Cerebellar nuclear complex (tissue), 1 donor: ENCODE measurements at regions not wholly inside any gene's neighbourhood (a gene's known extent, or its start where the extent isn't known, plus 50 kb on each side); places are given as distances from the start of the nearest gene placed in this dataset.

Experiments used
- DNase-seq, 2 experiments: peaks; one replicate each; lab custom pipeline; 2025; lab: John Stamatoyannopoulos, UW

DNA sequence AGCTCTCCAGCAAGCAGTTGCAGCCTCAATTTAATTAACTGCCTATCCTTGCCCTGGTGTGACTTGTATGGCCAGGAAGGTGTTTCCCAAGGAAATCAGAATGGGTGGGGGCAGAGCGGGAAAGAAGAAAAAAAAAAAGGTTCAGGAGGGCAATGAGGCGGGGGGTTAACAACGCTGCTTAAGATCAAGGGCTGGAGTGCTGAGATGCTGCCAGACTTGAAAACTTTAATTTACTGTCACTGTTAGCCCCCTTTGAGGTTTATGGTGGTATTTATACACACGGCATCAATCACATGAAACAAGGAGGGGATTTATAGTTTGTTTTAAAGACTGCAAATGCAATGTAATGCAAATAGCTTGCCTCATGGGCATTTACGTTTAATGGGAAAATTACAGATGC, 319.4 kb upstream of the NR2F2 start:
- no peak for DNase-seq

DNA sequence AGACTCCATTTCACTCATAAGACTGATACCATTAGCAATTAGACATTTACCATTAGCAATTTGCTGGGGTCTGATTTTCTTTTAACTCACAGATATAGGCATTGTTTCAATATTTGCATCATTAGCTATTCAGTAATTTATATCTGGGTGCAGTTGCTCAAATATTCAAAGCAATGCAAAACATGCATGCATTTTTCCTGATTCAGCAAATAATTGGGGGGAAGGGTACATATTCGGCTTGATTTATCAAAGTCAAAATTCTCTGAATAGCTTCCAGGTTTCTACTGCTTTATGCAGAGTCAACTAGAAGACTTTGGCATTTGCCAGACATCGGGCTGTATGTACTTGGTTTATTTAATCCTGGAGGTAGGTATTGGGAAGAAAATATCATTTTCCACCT, 315.6 kb upstream of the NR2F2 start:
- no peak for DNase-seq

DNA sequence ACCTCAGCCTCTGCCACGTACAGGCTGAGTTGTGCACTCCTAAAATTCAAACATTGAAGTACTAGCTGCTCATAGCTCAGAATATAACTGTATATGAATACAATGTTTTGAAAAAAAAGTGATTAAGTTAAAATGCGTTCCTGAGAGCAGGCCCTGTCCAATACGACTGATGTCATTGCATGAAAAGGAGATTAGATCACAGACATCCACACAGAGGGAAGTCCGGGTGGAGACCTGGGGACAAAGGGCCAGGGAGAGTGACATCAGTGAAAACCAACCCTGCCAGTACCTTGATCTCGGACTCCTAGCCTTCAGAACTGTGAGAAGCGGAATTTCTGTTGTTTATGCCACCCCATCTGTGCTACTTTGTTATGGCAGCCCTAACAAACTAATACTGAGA, 311.4 kb upstream of the NR2F2 start:
- DNase-seq, result no peak

DNA sequence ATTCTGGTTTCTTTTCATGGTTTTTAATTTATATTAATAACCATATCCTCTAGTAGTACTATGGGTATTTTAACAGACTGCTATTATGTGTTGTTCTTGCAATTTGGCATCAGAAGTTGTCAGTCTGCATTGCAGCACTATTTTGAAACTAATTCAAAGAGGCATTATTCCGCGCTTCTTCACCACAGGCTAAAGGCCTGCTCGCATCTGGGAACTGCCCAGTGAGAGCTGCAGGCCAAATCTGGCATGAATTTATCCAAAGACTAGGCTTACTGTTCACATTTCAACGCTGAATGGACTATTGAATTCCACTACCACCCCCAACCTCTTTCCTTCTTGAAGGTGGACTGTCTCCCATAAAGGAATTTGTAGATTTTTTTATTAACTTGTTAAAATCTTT, 310.4 kb upstream of the NR2F2 start:
- DNase-seq, result no peak

DNA sequence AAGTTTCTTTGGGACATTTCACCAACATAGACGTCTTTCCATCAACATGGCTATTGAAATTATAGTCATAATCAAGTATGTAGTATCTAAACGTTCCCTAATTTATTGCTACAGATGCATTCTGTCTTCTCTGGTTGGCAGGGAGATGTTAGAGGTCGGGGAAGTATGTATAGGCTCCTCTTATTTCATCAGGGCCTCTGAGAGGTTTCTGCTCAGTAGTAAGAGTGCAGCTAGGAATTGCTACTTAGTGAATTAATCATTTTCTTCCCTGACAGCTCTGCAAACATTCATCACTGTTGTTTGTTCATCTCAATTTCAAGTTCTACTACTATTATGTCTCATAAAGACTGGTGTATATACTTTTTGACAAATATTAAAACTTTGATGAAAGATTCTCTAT, 309.7 kb upstream of the NR2F2 start:
- no peak for DNase-seq

DNA sequence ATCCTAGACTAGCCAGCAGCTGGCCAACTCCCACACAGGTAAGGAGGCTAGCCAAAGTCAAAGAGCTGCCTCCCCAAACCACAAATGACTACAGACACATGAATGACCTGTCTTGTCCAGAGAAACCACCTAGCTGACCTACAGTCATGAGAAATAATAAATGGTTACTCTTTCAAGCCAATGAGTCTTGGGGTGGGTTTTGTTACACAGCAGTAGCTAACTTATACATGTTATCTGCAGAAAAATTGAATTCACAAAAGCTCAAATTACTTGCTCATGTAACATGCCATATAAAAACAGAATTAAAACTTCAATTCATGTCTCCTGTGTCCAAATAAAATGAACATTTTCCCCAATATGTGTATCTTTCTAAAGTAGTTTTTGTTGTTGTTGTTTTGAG, 307.4 kb upstream of the NR2F2 start:
- no peak for DNase-seq

DNA sequence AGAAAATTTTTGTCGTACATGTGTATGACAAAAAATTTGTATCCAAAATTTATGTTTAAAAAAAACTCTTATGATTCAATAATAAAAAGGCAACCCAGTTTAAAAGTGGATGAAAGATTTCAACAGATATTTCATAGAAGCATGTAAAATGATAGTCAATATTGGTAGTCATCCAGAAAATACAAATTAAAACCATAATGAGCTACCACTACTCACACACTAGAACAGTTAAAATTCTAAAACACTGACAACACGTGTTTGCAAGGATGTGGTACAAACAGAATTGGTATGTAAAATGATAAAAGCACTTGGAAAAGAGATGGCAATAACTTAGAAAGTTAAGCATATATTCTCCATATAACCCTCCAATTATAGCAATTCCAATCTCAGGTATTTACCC, 303.0 kb upstream of the NR2F2 start:
- DNase-seq, result no peak

DNA sequence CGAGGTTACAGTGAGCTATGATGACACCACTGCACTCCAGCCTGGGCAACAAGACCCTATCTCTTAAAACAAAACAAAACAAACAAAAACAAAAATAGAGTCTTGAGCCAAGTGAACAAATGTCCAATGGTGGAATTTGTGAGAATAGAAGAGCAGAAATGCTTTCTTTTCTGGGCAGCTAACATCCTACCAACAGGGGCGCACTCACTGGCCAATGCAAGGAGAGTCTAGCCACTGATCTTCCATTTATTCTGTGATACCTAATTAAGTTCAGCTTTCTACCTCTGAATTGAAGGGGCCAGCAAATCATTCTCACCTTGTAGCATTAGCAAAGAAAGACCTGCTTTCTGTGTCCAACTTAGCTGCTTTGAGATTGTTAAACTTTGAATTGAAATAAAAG, 301.9 kb upstream of the NR2F2 start:
- DNase-seq, result no peak

DNA sequence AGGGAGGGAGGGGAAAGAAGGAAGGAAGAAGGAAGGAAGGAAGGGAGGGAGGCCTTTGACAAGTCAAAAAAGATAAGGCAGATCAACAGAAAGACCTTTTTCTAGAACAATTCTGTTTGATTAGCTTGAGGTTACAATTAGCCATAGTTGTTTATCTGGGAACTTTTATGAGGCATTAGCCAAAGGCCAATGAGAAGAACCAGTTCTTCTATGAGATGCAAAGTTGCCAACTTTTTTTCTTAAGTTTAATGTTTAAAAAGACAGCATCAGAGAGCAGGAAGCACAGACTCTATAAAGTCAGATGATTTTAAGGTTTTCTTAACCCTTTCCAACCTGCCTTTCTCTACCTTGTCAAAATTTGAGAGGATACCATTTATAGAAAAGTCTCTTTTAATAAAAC, 301.3 kb upstream of the NR2F2 start:
- DNase-seq, result no peak

DNA sequence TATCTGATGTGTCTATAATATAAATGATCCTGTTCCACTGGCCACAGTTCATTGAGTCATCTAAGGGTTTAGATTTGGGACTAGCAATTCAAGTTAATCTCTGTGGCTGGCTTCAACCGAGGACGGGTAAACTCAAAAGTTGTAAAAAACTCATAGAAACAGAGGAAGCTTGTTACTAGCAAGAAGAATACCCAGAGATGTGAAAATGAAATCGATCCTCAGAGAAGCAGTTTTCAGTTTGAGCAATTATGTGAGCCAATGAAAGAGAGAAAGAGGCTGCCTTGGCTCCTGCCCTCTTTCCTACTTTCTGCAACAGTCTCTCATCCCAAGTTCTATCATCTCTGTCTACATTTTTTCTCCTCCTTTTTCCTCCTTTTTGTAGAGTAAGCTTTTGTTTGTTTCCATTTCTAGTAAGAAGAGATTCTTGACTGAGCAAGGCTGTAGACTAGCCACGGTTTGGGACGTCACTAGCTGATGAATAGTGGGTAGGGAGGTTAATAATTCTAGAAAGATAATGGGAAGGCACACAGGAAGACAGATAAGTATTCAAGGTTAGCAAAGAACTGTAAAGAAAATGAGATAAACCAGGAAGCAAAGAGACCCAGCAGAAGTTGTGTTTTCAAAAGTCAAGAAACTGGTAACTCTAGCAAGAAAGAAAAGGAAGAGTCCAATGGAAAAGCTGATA, 298.9 kb upstream of the NR2F2 start:
- DNase-seq, result no peak

DNA sequence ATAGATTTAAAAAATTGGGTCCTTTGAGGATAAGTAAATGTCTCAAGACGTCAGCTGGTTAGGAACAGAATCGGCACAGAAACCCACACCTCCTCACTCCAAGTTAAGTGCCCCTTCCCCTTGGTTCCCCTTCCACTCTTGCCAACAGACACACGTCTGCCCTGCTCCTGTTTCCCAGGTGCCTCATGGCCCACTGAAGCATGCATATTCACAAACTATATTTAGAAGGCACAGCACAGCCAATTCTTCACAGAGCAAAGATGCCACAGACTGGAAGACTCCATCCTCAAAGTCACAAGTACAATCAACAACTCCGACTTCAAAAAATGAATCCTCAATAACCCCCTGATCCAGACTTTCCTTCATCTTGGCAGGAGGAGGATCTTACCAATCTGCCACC, 295.4 kb upstream of the NR2F2 start:
- no peak for DNase-seq

DNA sequence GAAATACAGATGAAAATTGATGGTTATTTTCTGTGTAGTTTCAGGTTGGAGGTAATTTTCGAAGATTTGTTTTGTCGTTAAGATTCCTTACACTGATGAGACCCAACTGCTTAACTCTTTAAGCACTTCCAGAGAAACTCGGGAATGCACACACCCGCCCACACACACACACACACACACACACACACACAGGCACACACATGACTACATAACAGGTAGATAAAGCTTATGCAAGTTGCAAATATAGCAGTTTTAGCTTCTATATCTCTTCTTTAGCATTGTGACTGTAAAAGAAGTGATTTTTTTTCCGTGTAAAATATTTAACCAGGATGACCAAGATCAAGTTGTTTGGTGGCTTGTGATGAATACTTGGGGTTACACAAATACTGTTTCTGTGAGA, 294.9 kb upstream of the NR2F2 start:
- no peak for DNase-seq

DNA sequence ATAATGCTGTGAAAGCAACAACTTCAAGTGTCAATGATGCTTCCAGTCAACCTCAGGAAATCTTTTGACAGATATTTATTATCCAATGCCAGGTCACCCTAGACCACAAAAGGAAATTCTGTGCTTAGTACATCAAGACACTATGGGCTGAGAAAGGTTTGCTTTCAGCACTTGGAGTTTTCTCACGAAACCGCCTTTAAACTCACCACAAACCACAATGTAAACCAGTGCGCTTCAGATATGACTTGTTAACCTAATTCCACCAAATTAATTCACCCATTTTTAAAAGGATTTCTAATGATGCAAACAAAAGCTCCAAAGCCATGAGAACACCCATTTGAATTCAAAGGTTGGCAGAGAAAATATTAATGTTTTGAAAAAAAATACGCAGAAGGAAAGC, 292.9 kb upstream of the NR2F2 start:
- no peak for DNase-seq

DNA sequence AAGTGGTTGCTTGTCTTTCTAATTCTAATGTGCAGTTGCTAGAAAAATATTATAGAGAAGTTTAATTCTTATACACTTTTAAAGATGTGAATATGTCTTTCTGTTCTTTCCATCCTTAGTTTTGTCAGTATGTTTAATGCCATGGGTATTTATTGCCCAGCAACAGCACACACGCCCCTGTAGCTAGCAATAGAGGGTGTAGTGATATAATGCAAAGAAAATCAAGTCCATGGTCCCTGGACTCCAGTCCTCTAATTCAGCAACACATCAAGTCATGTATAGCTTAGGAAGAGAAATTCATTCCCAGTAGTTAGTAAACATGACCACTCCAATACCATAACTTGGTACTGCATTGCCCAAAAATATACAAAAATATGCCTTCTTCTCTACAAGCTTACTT, 292.4 kb upstream of the NR2F2 start:
- no peak for DNase-seq

DNA sequence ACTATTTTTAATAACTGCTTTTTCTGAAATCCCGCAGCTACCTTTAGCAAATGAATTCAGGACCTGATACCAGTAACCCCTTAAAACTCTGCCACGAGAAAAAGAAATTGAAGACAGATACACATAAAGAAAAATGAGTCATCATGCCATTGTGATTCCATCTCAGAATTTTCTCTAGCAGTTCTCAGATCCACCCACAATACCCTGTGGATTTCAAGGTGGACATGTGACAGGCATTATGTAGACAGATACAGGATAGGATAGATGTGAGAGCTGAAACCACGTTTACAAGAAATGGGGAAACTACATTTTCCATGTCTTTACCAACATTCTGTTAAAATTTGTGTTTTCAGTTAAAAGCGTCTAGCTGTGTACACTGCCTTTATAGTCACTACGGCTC, 291.9 kb upstream of the NR2F2 start:
- no peak for DNase-seq

DNA sequence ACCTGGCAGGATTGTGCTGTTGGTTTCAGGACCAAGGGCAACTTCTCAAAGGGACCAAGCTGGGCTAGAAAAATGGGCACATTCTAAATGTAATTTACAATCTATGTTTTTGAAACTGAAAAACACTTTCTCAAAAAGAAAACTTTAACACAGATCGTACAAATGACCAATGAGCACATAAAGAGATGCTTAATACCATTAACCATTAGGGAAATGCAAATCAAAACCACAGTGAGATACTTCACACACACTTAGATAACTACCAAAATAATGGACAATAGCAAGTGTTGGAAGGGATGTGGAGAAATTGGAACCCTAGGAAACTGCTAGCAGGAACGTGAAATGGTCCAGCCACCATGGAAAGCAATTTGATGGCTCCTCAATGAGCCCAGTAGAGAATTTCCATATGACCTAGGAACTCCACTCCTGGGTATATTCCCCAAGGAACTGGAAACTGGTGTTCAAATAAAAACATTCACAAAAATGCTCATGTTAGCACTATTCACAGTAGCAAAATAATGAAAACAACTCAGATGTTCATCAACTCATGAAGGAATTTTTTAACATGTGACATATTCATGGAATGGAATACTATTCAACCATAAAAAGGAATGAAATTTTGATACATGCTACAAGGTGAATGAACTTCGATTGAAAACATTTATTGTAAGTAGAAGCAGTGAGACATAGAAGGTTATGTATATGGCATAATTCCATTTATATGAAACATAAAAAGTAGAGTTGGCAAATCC, 288.3 kb upstream of the NR2F2 start:
- DNase-seq, result no peak

DNA sequence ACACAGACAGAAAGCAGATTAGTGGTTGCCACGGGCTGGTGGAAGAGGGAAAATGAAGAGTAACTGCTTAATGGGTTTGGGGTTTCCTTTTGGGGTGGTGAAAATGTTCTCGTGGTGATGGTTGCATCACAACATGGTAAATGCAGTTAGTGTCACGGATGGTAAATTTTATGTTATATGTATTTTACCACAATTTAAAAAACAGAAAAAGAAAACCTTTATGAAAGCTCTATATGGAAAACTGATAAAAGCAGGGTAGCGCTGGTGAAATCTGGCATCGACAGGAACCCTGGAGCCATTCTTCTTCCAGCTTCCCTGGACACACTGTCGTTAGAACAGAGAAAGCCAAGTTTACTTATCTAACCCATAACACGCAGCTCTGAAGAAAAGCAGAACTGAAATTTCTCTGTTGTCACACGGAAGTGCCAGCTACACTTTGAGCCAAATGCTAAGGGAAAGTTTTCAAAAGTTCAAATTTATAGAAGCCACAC, 287.7 kb upstream of the NR2F2 start:
- no peak for DNase-seq

DNA sequence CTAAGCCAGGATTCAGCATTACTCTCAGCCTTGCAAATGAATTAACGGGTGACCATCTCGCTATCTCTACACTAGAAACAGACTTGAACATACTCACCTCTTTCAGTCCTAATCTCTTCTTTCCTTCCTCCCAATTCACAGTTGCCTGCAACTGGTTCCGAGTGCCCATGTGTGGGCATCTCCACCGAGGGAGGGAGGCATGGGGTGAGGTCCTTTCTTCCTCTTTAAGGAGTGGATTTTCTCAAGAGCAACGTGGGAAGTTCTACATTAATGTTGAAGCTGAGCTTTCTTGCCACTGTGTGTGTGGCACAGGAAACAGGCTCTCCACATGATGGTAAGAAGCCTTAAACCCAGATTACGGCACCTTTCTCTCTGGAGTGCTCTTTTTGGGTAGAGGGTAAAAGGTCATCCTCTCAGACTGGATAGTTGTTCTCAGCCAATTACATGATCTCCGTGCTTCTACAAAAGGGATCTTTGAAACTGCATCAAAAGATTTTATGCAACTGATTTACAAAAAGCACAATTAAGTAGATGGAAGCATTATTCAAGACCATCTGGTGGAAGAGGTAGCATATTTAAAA, 286.8 kb upstream of the NR2F2 start:
- DNase-seq, result no peak

DNA sequence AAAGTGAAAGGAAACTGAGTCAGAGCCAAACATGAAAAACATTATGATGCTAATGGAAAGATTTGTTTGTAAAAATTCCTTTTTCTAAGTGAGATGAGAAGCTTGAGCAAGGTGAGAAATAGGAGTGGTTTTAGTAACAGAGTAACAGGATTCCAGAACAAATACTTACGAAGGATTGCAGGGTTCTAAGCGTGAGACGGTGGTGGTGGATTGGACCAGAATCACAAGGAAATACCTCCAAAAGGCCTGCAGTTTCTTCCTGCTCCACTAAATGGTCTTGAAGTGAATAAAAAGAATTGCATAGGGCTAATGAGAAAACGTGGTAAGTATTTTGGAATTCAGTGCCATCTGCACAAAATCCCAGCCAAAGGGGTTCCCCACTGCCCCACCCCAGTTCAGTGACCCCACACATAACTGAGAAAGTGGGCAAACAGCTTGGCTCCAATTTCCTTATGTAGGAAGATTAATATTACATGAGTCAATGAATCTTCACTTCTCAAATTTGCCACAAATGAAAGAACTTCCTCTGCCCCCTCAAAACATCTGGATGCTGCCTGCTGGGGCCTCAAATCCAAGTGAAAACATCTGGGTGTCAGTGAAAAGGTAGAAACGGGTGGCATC, 283.8 kb upstream of the NR2F2 start:
- no peak for DNase-seq

DNA sequence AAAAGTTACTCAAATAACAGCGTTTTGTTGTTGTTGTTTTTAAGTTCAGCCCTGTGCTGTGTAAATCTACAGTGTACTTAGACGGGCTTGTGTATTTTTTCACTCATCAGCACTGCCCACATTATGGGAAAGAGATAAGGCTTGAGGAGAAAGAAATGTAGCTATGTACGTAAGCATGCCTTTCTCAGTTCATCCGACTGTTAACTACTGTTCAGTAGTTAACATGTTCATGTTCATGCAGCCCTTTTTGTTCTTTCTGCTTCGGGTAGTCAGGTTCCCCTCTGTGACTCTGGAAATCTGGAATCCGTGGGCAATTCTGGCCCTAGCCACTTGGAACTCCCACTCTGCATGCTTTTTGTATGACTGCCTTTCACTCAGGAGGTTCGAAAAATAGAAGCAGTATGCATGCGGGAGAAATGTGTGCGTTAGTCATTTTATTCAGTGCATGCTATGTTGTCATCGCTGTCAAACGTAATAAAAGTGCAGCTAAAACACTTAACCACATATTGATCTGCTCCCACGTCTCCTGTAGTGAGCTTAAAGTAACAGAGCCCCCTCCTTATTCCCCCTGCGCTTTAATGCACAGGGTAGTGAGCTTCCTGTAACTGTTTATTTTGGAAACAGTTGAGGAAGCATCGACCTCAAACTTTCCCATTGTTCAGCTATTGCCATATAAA, 283.1 kb upstream of the NR2F2 start:
- no peak for DNase-seq

DNA sequence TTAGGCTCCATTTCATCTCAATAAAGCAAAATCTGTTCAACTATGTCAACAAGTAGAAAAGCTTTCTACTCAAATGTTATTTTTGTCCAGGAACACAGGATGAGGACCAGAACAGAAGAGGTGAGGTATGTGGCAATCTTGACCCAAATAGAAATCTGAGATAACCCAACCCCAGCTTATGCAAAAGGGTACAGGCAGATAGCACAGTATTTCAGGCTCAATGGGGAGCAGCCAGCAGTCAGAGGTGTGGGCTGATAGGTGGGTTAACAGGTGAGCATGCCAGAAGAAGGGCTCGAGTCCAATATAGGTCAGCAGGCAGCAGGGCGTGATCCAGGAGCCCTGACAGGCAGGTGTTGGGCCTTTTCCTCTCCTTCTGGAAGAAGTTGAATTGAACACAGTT, 281.2 kb upstream of the NR2F2 start:
- no peak for DNase-seq

DNA sequence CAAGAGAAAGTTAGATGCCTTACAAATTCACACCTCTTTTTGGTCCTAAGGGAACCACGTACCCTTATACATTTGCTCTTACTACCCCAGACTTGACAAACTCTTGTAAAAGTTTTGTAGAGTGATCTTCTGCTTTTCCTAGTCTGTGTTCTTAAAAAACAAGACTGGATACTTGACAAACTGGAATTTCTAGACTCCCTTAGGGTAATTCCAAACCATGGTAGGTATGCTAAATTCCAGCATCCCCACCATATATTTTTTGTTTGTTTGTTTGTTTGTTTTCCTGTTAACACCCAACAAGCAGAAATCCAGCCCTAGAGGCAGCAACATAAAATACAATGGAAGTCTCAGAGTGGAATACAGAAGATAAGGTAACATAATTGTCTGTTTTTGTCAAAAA, 280.7 kb upstream of the NR2F2 start:
- no peak for DNase-seq
